Tibial nerve (tissue), 4 donors: ENCODE measurements at regions not wholly inside any gene's neighbourhood (a gene's known extent, or its start where the extent isn't known, plus 50 kb on each side); places are given as distances from the start of the nearest gene placed in this dataset.

Experiments used
- CTCF ChIP-seq, 5 experiments: fragments of 200-600 bp in 3 of 5; fragments of 450-650 bp in 2 of 5; sonication (generic) in 3 of 5; IDR thresholded peaks; one replicate each; pipeline ENCODE4 v1.5.1; 2016 to 2019; ENCODE audit warnings: antibody characterized with exemption in 5 of 5, mild to moderate bottlenecking in 3 of 5, moderate library complexity in 2 of 5
- EP300 ChIP-seq, 2 donors: sonication (generic); formaldehyde crosslinking; IDR thresholded peaks; one replicate each; pipeline ENCODE4 v1.6.1; 2017; ENCODE audit warnings: antibody characterized with exemption in 2 of 2, mild to moderate bottlenecking in 1 of 2
- POLR2A ChIP-seq, 2 donors: fragments of 450-650 bp; IDR thresholded peaks; one replicate each; pipeline ENCODE4 v1.6.1; 2017; ENCODE audit warnings: antibody characterized with exemption in 2 of 2, mild to moderate bottlenecking in 2 of 2, moderate library complexity in 2 of 2

DNA sequence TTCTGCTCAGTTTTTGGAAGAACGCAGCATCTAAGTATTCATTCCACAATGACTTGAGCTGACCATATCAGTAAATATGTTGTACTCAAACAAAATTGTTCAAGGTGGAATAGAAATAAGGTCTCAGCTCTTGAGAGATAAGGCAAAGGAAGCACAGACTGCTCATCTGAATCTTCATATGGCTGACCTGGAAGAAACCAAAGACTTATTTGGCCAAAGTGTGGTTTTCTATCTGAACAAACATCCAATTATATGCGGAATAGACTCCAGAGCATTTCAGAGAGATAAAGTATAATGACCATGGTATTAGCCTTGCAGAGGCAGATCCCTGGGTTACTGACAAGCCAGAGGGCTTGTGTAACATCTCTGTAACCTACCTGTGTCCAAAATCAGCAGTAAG is 308.7 kb downstream of the CD83 start:
- TF ChIP-seq CTCF (IDR thresholded peaks at IDR 0.05) = no peak
- TF ChIP-seq POLR2A (IDR thresholded peaks at IDR 0.05) = no peak
- no peak for TF ChIP-seq EP300 (IDR thresholded peaks at IDR 0.05)
